Mesenchymal stem cell (in vitro differentiated cells and primary cell): ENCODE measurements at regions not wholly inside any gene's neighbourhood (a gene's known extent, or its start where the extent isn't known, plus 50 kb on each side); places are given as distances from the start of the nearest gene placed in this dataset.
"Not testable (repeated sequence)": the region's sequence is repeated elsewhere in the genome, so short reads cannot be mapped to it uniquely, and the experiment has no call there.

Experiments
- DNase-seq: peaks from one replicate; pipeline ENCODE4 v3.0.0-alpha.2; 2013
- H2AFZ ChIP-seq: one replicate; pipeline ENCODE4 v1.6.1; 2013; ENCODE audit warnings: low read depth, mild to moderate bottlenecking, control low read depth, inconsistent platforms, low read length, moderate library complexity
- H2AK5ac ChIP-seq: 2 replicates; pipeline ENCODE4 v1.6.1; 2013; ENCODE audit warnings: low read length, moderate library complexity, mild to moderate bottlenecking, inconsistent platforms; ENCODE audit not compliant: severe bottlenecking
- H2BK120ac ChIP-seq: one replicate; pipeline ENCODE4 v1.6.1; 2013; ENCODE audit warnings: low read depth, mild to moderate bottlenecking, inconsistent platforms, low read length, moderate library complexity
- H2BK12ac ChIP-seq, 2 experiments: one replicate each; pipeline ENCODE4 v1.6.1; 2013; ENCODE audit warnings: inconsistent platforms in 2 of 2, low read length in 2 of 2, mild to moderate bottlenecking in 2 of 2, moderate library complexity in 2 of 2, control low read depth in 1 of 2
- H2BK15ac ChIP-seq: one replicate; pipeline ENCODE4 v1.6.1; 2013; ENCODE audit warnings: mild to moderate bottlenecking, low read depth, inconsistent platforms; ENCODE audit not compliant: poor library complexity, severe bottlenecking
- H2BK5ac ChIP-seq: 2 replicates; pipeline ENCODE4 v1.6.1; 2013; ENCODE audit warnings: low read depth, mild to moderate bottlenecking, low read length, control low read depth, inconsistent platforms; ENCODE audit not compliant: poor library complexity, severe bottlenecking
- H3K14ac ChIP-seq, 2 experiments: one replicate each; pipeline ENCODE4 v1.6.1; 2013; ENCODE audit warnings: inconsistent platforms in 2 of 2, low read length in 2 of 2, control low read depth in 1 of 2, mild to moderate bottlenecking in 1 of 2, moderate library complexity in 1 of 2
- H3K18ac ChIP-seq, 2 experiments: one replicate each; pipeline ENCODE4 v1.6.1; 2013; ENCODE audit warnings: inconsistent platforms in 2 of 2, low read length in 2 of 2, control low read depth in 1 of 2, low read depth in 1 of 2, mild to moderate bottlenecking in 1 of 2
- H3K23ac ChIP-seq, 2 experiments: one replicate each; pipeline ENCODE4 v1.6.1; 2013; ENCODE audit warnings: inconsistent platforms in 2 of 2, low read length in 2 of 2, mild to moderate bottlenecking in 2 of 2, moderate library complexity in 2 of 2, control low read depth in 1 of 2
- H3K27ac ChIP-seq: 2 replicates; pipeline ENCODE4 v1.5.1; 2013; ENCODE audit warnings: mild to moderate bottlenecking, moderate library complexity, low read length, control low read depth, inconsistent platforms; ENCODE audit not compliant: poor library complexity, severe bottlenecking
- H3K27me3 ChIP-seq, 2 experiments: 2 replicates each; pipeline versions ENCODE4 v1.6.1 to v1.7.0; 2013; ENCODE audit warnings: low read length in 2 of 2, mild to moderate bottlenecking in 2 of 2, moderate library complexity in 2 of 2, control low read depth in 1 of 2, inconsistent platforms in 1 of 2; ENCODE audit not compliant: control insufficient read depth in 1 of 2, insufficient read depth in 1 of 2
- H3K36me3 ChIP-seq, 2 experiments: 2 replicates each; pipeline versions ENCODE4 v1.6.1 to v1.7.0; 2013; ENCODE audit warnings: low read length in 2 of 2, control low read depth in 1 of 2, inconsistent platforms in 1 of 2, low read depth in 1 of 2, mild to moderate bottlenecking in 1 of 2; ENCODE audit not compliant: insufficient read depth in 2 of 2, control insufficient read depth in 1 of 2
- H3K4ac ChIP-seq, 2 experiments: one replicate each; pipeline ENCODE4 v1.6.1; 2013; ENCODE audit warnings: inconsistent platforms in 2 of 2, low read length in 2 of 2, mild to moderate bottlenecking in 2 of 2, moderate library complexity in 2 of 2, control low read depth in 1 of 2, low read depth in 1 of 2
- H3K4me1 ChIP-seq: 2 replicates; pipeline ENCODE4 v1.6.1; 2013; ENCODE audit warnings: low read depth, low read length, control low read depth; ENCODE audit not compliant: control insufficient read depth, insufficient read depth
- H3K4me2 ChIP-seq: 2 replicates; pipeline ENCODE4 v1.6.1; 2013; ENCODE audit warnings: low read length, mild to moderate bottlenecking, inconsistent platforms; ENCODE audit not compliant: poor library complexity, severe bottlenecking
- H3K4me3 ChIP-seq, 2 experiments: 2 replicates each; pipeline versions ENCODE4 v1.5.1 to v1.7.0; 2013; ENCODE audit warnings: low read length in 2 of 2, mild to moderate bottlenecking in 2 of 2, control low read depth in 1 of 2, low read depth in 1 of 2; ENCODE audit not compliant: insufficient read depth in 1 of 2
- H3K79me1 ChIP-seq: replicated peaks from 2 replicates; pipeline ENCODE4 v1.6.1; 2013; ENCODE audit warnings: mild to moderate bottlenecking, control low read depth, low read length, inconsistent platforms; ENCODE audit not compliant: poor library complexity, severe bottlenecking
- H3K9ac ChIP-seq: 2 replicates; pipeline ENCODE4 v1.7.0; 2013; ENCODE audit warnings: mild to moderate bottlenecking, low read length, moderate library complexity
- H3K9me3 ChIP-seq: 2 replicates; pipeline ENCODE4 v1.7.0; 2013; ENCODE audit warnings: mild to moderate bottlenecking, low read length; ENCODE audit not compliant: control insufficient read depth
- H4K8ac ChIP-seq: one replicate; pipeline ENCODE4 v1.6.1; 2013; ENCODE audit warnings: inconsistent platforms, mild to moderate bottlenecking, low read length, moderate library complexity
- H4K91ac ChIP-seq: one replicate; pipeline ENCODE4 v1.6.1; 2013; ENCODE audit warnings: mild to moderate bottlenecking, low read length, inconsistent platforms
- WGBS: methylation state at CpG from one replicate; pipeline ENCODE4 v1.1.7; 2013; ENCODE audit warnings: mixed read lengths; 5-methylcytosine and 5-hydroxymethylcytosine counted together

DNA sequence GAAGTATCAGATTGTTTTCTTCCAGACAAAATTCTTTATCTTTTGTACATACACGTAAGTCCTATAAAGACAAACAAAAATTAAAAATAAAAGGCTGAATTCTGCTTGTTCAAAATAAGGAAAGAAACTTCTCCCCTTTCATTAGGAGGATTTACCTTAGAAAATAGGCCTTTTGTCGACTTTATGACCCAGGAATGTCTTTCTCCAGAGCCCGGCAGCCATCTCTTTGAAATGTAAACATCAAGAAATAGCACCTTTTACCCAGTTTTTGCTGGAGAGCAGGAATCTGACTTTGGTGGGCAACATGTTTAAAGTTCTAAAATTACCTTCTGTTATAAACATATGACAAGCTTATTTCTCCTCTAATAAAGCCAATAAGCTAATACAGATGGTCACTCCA lies 373.0 kb upstream of the FTMT start:
- Histone ChIP-seq H2BK5ac (no peak overlapping the region), H4K91ac (no peak overlapping the region), H3K9ac (no peak overlapping the region), H3K36me3 (no peaks in the 10 kb centered on the region), H3K27ac (no peak overlapping the region), H3K9me3 (no peaks in the 10 kb centered on the region), H4K8ac (no peak overlapping the region), H2BK12ac (no peak overlapping the region), H3K4me1 (no peaks in the 10 kb centered on the region), H3K23ac (no peak overlapping the region), H3K4ac (no peak overlapping the region), H2BK120ac (no peak overlapping the region), H2AFZ (no peak overlapping the region), H2AK5ac (no peak overlapping the region), H3K79me1 (no peaks in the 10 kb centered on the region), H3K27me3 (no peaks in the 10 kb centered on the region), H3K14ac (no peak overlapping the region), H2BK15ac (no peak overlapping the region), H3K4me3 (no peak overlapping the region), H3K4me2 (no peak overlapping the region), H3K18ac (no peak overlapping the region)
- 30% methylated on average over 1 of the region's 3 CpGs for whole genome bisulfite sequencing
- no peak for DNase-seq

DNA sequence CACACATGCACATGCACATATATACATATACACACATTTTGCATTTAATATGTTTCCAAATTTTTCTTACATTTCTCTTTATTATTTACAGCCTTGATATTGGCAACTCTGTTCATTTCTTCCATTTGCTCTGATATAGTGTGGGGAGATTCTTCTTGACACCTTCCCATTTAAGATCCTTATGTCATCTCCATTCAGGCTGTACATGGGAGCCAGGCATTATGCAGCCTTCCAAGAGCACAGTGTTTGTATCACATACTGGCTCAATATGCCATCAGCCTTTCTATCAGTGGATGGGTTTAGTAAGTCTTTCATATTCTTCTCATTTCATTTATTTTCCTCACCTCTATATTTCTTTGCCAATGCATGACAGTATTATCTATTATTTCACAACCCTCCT lies 372.3 kb upstream of the FTMT start:
- Histone ChIP-seq H3K4me1 (no peaks in the 10 kb centered on the region), H3K4ac (no peak overlapping the region), H3K9me3 (no peaks in the 10 kb centered on the region), H3K4me2 (no peak overlapping the region), H2BK120ac (no peak overlapping the region), H2AFZ (no peak overlapping the region), H3K4me3 (no peak overlapping the region), H3K9ac (no peak overlapping the region), H2AK5ac (no peak overlapping the region), H3K23ac (no peak overlapping the region), H3K27me3 (no peaks in the 10 kb centered on the region), H2BK5ac (no peak overlapping the region), H4K91ac (no peak overlapping the region), H3K14ac (no peak overlapping the region), H4K8ac (no peak overlapping the region), H3K79me1 (no peaks in the 10 kb centered on the region), H2BK12ac (no peak overlapping the region), H2BK15ac (no peak overlapping the region), H3K18ac (no peak overlapping the region), H3K27ac (no peak overlapping the region), H3K36me3 (no peaks in the 10 kb centered on the region)
- DNase-seq, result no peak

DNA sequence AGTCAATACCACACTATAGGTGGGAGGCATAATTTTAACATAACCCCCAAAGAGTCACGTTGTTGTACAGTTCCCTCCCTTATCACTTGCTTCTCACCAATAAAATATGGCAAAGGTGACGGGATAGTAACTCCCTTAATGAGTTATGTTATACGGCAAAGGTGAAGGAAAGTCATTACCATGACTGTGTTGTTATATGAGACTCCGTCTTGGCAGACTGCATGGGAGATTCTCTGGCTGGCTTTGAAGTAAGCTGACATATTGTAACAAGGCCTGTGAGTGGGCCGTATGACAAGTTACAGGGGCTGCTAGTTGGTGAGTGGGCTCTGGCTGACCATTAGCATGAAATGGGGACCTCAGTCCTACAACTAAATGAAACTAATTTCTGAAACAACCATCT lies 366.4 kb upstream of the FTMT start:
- Histone ChIP-seq H2BK120ac (no peak overlapping the region), H3K4me3 (no peak overlapping the region), H3K23ac (no peak overlapping the region), H2BK15ac (no peak overlapping the region), H3K4me1 (no peaks in the 10 kb centered on the region), H3K27ac (no peak overlapping the region), H3K18ac (no peak overlapping the region), H2AFZ (no peak overlapping the region), H4K91ac (no peak overlapping the region), H3K27me3 (no peaks in the 10 kb centered on the region), H3K4me2 (no peak overlapping the region), H2AK5ac (no peak overlapping the region), H3K9ac (no peak overlapping the region), H3K14ac (no peak overlapping the region), H3K9me3 (no peaks in the 10 kb centered on the region), H3K79me1 (no peaks in the 10 kb centered on the region), H3K4ac (no peak overlapping the region), H2BK12ac (no peak overlapping the region), H4K8ac (no peak overlapping the region), H2BK5ac (no peak overlapping the region), H3K36me3 (no peaks in the 10 kb centered on the region)
- DNase-seq, result no peak
- WGBS, result 74% methylated on average over 5 of the region's 5 CpGs

DNA sequence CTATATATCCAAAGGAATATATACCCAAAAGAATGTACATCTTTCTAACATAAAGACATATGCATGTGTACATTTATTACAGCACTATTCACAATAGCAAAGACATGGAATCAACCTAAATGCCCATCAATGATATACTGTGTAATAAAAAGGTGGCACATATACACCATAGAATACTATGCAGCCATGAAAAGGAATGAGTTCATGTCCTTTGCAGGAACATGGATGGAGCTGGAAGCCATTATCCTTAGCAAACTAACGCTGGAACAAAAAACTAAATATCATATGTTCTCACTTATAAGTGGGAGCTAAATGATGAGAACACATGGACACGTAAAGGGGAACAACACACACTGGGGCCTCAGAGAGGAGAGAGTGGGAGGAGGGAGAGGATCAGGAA lies 365.7 kb upstream of the FTMT start:
- DNase-seq, H2BK15ac ChIP-seq, H3K4ac ChIP-seq, H2BK12ac ChIP-seq, H4K91ac ChIP-seq, H3K27me3 ChIP-seq, H3K14ac ChIP-seq, H3K4me1 ChIP-seq, H3K9me3 ChIP-seq, H3K23ac ChIP-seq, H3K4me3 ChIP-seq, H2AFZ ChIP-seq, H3K9ac ChIP-seq, H3K36me3 ChIP-seq, H3K79me1 ChIP-seq, H2AK5ac ChIP-seq, H3K4me2 ChIP-seq, H2BK5ac ChIP-seq, H4K8ac ChIP-seq, H3K27ac ChIP-seq, H3K18ac ChIP-seq, H2BK120ac ChIP-seq: not testable (repeated sequence)
- WGBS, result no CpG with 5 or more reads among the region's 2 CpGs
